ENCODE measurements at regions not wholly inside any gene's neighbourhood (a gene's known extent, or its start where the extent isn't known, plus 50 kb on each side); places are given as distances from the start of the nearest gene placed in this dataset.

DNA sequence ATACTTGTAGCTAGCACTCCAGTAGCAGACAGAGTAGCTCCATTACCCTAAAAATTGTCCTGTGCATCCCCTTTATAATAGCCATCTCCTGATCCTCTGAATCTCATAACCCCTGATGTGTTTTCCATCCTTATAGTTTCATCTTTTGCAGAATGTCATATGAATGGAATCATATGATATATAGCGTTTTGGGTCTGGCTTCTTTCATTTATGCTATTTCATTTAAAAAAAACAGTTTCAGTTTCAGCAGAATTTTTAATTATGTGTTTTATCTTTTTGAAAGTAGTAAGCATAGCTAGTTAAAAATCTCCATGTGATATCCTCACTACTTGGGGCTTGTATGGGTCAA is 132.7 kb downstream of the KLF13 start:
- Histone ChIP-seq H3K27ac (no peak overlapping the region), H3K9me3 (ENCODE audit: low read depth, low read length) (no peaks in the 10 kb centered on the region), H3K9ac (ENCODE audit: insufficient read length) (no peak overlapping the region), H3K36me3 (ENCODE audit: insufficient read depth, low read length) (no peaks in the 10 kb centered on the region), H3K4me3 (no peak overlapping the region)
- DNase-seq (ENCODE audit: low read depth, low spot score) = no peak
- TF ChIP-seq POLR2AphosphoS5 (IDR thresholded peaks at IDR 0.05; ENCODE audit: borderline replicate concordance, low read depth, low read length) = no peak
- TF ChIP-seq FOXP2 (optimal IDR thresholded peaks at IDR 0.05; ENCODE audit: control extremely low read depth, extremely low read length, insufficient read depth) = no peak
- TF ChIP-seq EZH2 (IDR thresholded peaks at IDR 0.05) = no peak

DNA sequence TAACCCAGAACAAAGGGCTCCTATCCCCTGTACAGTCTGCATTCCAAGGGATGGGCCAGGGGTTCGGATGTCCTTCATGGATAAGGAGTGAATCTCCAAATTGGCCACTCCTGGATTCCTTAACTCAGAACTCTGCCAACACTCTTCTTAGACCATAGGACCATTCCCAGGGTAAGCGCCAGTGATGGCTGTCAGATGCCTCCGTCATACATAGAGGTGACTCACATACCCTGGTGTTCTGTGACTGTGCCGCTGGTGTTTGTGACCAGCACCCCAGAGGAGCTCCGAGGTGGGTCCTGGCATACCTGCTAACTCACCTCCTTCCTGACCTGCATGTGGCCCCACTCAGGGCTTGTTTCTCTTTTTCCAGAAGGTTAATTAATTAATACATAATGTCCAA is 134.7 kb downstream of the KLF13 start:
- no peak for TF ChIP-seq EZH2 (IDR thresholded peaks at IDR 0.05)
- no peak for TF ChIP-seq FOXP2 (optimal IDR thresholded peaks at IDR 0.05; ENCODE audit: control extremely low read depth, extremely low read length, insufficient read depth)
- no peak for TF ChIP-seq POLR2AphosphoS5 (IDR thresholded peaks at IDR 0.05; ENCODE audit: borderline replicate concordance, low read depth, low read length)
- Histone ChIP-seq H3K36me3 (ENCODE audit: insufficient read depth, low read length) (no peaks in the 10 kb centered on the region), H3K27ac (no peak overlapping the region), H3K9ac (ENCODE audit: insufficient read length) (no peak overlapping the region), H3K4me3 (no peak overlapping the region), H3K9me3 (ENCODE audit: low read depth, low read length) (no peaks in the 10 kb centered on the region)
- no peak for DNase-seq (ENCODE audit: low read depth, low spot score)

DNA sequence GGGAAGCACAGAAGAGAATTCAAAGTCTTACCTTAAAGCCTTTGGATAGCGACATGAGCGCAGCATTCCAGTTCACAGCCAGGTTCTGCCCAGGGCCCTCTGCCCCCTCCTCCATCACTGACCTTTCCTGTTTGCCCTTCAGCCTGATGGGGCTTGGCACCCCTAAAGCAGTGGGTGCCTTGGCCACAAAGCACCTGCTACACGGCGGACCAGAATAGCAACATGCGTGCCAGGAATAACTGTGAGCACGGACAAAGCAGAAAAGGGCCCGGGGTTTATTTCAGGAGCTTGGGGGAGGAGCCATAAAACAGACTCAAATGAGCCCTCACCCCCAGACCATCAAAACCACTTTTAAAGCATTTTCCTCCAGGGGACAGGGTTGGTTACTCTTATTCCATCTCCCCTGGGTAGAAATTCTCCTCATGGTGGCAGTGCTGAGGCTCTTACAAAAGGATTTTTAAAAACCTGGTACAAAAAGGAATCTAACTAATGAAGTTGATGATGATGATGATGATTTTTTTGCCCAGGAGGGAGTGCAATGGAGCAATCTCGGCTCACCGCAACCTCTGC is 135.4 kb downstream of the KLF13 start:
- Histone ChIP-seq H3K36me3 (ENCODE audit: insufficient read depth, low read length) (no peaks in the 10 kb centered on the region), H3K9ac (ENCODE audit: insufficient read length) (no peak overlapping the region), H3K9me3 (ENCODE audit: low read depth, low read length) (no peaks in the 10 kb centered on the region), H3K27ac (no peak overlapping the region), H3K4me3 (no peak overlapping the region)
- no peak for DNase-seq (ENCODE audit: low read depth, low spot score)
- TF ChIP-seq FOXP2 (optimal IDR thresholded peaks at IDR 0.05; ENCODE audit: control extremely low read depth, extremely low read length, insufficient read depth) (no peak), EZH2 (IDR thresholded peaks at IDR 0.05) (no peak), POLR2AphosphoS5 (IDR thresholded peaks at IDR 0.05; ENCODE audit: borderline replicate concordance, low read depth, low read length) (no peak)

DNA sequence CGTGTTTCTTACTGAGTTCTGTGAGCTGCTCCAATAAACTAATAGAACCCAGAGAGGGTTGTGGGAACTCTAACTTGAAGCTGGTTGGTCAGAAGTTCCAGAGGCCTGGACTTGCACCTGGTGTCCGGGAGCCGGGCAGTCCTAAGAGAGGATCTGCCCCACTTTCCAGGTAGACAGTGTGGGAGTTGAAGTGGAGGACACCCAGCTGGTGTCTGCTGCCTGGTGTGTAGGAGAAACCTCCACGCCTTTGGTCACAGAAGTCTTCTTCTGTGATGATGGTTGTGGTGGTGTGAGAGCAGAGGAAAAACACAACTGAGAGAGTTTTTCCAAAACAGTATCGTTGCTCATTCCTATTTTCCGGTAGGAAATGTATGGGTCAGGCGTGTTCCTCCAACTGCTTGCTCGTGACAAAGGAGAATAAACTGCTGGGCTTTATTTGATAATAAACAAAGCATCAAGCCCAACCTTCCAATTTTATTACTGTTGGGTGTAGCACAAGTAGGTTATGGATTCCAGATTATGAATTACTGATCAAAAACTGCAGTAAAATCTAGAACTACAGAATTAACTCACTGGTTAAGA is 137.0 kb downstream of the KLF13 start:
- H3K9ac ChIP-seq (ENCODE audit: insufficient read length) = no peak overlapping the region
- no peaks in the 10 kb centered on the region for H3K36me3 ChIP-seq (ENCODE audit: insufficient read depth, low read length)
- no peak for DNase-seq (ENCODE audit: low read depth, low spot score)
- TF ChIP-seq EZH2 (IDR thresholded peaks at IDR 0.05) = no peak
- H3K4me3 ChIP-seq = no peak overlapping the region
- H3K9me3 ChIP-seq (ENCODE audit: low read depth, low read length) = no peaks in the 10 kb centered on the region
- no peak overlapping the region for H3K27ac ChIP-seq

DNA sequence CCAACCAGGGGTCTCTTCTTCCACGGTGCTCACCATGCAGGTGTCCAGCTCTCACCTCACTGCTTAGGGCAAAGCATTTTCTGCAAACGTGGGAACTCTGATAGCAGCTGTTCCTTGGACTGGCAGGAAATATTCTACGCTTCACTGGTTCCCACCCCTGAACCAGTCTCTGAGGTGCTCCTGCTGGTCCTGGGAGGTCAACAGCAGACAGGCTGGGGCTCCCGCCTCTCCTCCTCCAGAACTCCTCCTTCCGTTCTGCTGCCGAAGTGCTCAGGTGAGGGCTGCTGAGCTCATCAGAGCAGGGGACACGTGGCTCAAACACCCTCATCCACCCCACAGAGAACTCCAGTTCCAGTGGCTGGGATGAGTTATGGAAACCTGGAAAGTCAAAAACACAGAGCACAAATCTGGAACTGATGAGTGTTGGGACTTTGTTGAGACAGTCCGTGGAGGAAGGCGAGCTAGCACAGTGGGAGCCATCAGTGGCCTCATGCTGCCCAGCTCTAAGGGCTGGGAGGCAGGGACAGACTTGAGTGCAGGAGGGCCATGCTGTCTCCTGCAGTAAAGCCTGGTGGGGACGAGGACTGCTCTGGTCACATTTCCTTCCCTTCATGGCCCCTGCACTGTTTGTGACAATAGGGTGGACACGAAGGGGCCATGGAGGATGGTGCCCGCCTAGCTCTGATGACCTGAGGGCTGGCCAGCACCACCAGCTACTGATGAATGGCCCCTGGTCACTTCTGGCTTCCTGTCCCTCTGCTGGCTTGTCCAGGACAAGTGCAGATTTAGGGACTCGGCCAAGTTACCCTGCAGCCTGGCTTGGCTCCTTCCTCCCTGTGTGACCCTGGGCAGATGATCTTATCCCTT is 137.8 kb downstream of the KLF13 start:
- no peak for DNase-seq (ENCODE audit: low read depth, low spot score)
- no peak for TF ChIP-seq POLR2AphosphoS5 (IDR thresholded peaks at IDR 0.05; ENCODE audit: borderline replicate concordance, low read depth, low read length)
- no peak for TF ChIP-seq EZH2 (IDR thresholded peaks at IDR 0.05)
- no peak for TF ChIP-seq FOXP2 (optimal IDR thresholded peaks at IDR 0.05; ENCODE audit: control extremely low read depth, extremely low read length, insufficient read depth)
- H3K4me3 ChIP-seq = no peak overlapping the region
- H3K27ac ChIP-seq = no peak overlapping the region
- H3K9me3 ChIP-seq (ENCODE audit: low read depth, low read length) = no peaks in the 10 kb centered on the region
- H3K9ac ChIP-seq (ENCODE audit: insufficient read length) = no peak overlapping the region
- H3K36me3 ChIP-seq (ENCODE audit: insufficient read depth, low read length) = no peaks in the 10 kb centered on the region

DNA sequence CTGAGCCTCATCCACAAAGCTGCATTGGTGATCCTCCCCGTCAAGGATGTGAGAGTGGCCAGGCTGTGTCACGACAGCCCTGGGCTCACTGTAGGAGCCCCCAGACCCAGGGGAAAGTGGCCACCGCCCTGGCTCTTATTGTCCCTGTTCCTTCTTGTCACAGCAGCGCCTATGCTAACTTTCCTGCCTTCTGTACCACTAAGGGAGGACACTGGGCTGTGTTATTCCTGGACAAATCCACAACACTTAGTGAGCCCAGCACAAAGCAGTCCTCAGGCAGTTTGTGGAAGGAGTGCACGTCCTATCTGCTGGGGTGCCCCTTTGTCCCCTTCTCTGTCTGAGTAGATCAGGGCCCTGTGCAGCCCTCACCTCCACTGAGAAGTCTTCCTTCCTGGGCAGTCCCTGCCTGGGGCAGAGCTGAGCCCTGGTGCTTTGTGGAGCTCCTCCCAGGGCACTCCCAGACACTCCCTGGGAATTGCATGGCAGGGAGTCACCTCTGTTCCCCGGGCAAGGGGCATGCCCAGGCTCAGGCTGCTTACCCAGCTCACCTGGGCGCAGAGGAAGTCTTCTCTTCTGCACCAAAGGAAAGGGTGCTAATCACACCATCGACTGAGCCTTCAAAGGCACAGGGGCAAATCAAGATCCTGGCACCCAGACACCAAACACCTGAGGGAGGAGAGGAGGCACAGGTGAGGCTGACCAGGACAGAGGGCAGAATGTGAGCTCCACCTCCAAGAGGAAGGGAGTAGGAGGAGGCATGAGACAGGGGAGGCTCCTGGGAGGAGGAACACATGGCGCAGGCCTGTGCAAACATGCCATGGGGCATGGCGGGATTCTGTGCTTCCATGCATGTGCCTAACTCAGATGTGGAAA is 138.7 kb downstream of the KLF13 start:
- Histone ChIP-seq H3K9me3 (ENCODE audit: low read depth, low read length) (no peaks in the 10 kb centered on the region), H3K4me3 (no peak overlapping the region), H3K27ac (no peak overlapping the region), H3K9ac (ENCODE audit: insufficient read length) (no peak overlapping the region), H3K36me3 (ENCODE audit: insufficient read depth, low read length) (no peaks in the 10 kb centered on the region)
- TF ChIP-seq FOXP2 (optimal IDR thresholded peaks at IDR 0.05; ENCODE audit: control extremely low read depth, extremely low read length, insufficient read depth) (no peak), EZH2 (IDR thresholded peaks at IDR 0.05) (no peak), POLR2AphosphoS5 (IDR thresholded peaks at IDR 0.05; ENCODE audit: borderline replicate concordance, low read depth, low read length) (no peak)
- DNase-seq (ENCODE audit: low read depth, low spot score) = no peak

DNA sequence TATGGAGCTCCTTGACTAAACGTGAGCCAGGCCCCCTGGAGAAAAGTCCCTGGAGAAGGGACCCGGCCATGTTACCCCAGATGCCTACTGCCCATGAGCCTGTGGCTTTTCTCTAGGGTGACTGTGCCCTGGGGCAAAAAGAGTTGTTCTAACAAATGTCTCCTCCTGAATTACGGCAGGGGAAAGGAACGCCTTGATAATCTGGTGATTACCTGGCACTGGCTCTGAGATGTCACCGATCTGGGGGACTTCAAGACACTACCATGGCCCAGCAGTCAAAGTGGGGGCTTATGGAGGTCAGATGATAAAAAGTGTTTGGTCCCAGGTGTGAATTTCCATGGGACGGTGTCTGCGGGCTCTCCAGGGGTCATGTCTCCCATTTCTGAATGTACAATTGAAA is 140.7 kb downstream of the KLF13 start:
- no peaks in the 10 kb centered on the region for H3K36me3 ChIP-seq (ENCODE audit: insufficient read depth, low read length)
- no peak overlapping the region for H3K4me3 ChIP-seq
- H3K9ac ChIP-seq (ENCODE audit: insufficient read length) = no peak overlapping the region
- no peak for DNase-seq (ENCODE audit: low read depth, low spot score)
- H3K9me3 ChIP-seq (ENCODE audit: low read depth, low read length) = no peaks in the 10 kb centered on the region
- no peak overlapping the region for H3K27ac ChIP-seq
- TF ChIP-seq FOXP2 (optimal IDR thresholded peaks at IDR 0.05; ENCODE audit: control extremely low read depth, extremely low read length, insufficient read depth) (no peak), EZH2 (IDR thresholded peaks at IDR 0.05) (no peak), POLR2AphosphoS5 (IDR thresholded peaks at IDR 0.05; ENCODE audit: borderline replicate concordance, low read depth, low read length) (no peak)
